Activated CD4-positive, alpha-beta T cell treated with anti-CD3 and anti-CD28 coated beads for 24 hours (primary cell): ENCODE measurements at regions not wholly inside any gene's neighbourhood (a gene's known extent, or its start where the extent isn't known, plus 50 kb on each side); places are given as distances from the start of the nearest gene placed in this dataset.
A peak's percentile ranks its signal among the peaks of the same experiment; 100 is the strongest.
"Not testable (repeated sequence)": the region's sequence is repeated elsewhere in the genome, so short reads cannot be mapped to it uniquely, and the experiment has no call there.

Experiments
- DNase-seq, 2 donors: peaks; one replicate each; pipeline ENCODE4 v3.0.0-alpha.2; 2020; ENCODE audit warnings: low read depth in 2 of 2

DNA sequence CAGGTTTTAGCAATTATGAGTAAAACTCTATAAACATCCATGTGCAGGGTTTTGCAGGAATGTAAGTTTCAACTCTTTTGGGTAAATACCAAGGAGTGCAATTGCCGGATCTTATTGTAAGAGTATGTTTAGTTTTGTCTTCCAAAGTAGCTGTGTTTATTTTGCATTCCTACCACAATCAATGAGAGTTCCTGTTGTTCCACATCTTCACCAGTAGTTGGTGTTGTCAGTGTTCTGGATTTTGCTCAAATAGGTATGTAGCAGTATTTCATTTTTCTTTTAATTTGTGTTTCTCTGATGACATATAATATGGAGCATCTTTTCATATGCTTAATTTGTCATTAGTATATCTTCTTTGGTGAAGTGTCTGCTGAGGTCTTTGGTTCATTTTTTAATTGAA, 185.1 kb upstream of the GALNT15 start:
- no peak for DNase-seq

DNA sequence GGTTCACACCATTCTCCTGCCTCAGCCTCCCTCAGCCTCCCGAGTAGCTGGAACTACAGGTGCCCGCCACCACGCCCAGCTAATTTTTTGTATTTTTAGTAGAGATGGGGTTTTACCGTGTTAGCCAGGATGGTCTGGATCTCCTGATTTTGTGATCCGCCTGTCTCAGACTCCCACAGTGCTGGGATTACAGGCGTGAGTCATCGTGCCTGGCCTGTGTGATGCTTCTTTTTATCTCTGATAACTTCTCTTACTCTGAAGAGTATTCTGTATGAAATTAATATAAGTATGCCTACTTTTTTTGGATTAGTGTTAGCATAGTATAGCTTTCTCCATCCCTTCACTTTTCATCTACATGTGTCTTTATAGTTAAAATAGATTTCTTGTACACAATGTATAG, 180.8 kb upstream of the GALNT15 start:
- not testable (repeated sequence) for DNase-seq

DNA sequence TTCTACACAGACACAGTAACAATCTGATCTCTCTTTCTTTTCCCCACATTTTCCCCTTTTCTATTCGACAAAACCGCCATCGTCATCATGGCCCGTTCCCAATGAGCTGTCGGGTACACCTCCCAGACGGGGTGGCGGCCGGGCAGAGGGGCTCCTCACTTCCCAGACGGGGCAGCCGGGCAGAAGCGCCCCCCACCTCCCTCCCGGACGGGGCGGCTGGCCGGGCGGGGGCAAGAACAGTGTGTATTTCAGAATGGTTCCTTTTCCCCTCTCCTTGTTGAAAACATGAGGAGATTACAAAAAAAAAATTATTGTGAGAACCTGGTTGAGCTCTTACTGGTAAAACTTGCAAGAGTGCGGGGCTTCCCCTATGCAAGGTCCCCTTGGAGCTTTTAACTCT, 178.0 kb upstream of the GALNT15 start:
- not testable (repeated sequence) for DNase-seq

DNA sequence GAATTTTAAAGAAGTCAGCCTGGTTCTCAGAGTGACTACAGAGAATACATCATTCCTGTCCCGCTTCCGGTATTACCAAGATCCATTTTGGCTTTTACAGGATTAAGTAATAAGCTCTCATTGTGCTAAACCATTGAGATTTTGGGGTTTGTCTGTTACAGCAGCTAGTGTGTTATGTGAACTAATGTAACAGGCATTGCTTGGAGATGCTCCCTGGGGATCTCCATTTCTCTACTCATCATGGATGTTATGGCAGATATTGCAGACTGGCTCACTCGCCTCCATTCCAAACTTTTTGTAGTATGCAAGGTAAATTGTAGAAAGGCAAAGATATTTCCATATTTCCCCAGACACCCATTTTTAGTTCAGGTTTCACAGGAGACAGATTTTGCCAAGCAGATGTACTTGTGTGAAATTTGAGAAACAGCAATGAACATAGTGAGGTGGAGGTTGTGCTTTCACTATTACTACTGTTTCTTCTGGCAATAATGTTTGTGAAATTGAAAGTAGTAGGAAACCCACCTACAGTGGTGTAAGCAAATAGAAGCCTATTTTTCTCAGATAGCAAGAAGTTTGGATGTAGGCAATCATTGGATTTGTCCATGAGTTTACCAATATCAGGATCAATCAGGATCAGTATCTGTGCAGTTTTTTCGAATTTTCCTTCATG, 177.1 kb upstream of the GALNT15 start:
- DNase-seq = no peak

DNA sequence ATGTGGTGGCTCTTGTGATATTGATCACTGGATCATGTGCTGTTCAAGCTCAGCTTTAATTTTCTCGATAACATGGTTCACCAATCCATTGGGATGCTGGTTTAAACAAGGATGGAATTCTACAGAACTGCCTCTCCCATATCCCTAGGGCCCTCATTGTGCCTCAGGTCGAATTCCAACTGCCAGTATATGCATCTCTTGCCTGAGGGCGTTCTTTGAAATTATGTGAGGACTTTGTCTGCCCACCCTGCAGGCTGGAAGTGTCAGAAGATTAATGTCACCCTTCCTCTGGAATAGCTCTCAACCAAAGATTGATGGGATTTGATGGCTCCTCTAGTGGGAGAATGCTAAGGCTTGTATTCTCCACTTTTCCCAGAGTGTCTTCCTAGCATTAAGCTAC, 175.6 kb upstream of the GALNT15 start:
- no peak for DNase-seq

DNA sequence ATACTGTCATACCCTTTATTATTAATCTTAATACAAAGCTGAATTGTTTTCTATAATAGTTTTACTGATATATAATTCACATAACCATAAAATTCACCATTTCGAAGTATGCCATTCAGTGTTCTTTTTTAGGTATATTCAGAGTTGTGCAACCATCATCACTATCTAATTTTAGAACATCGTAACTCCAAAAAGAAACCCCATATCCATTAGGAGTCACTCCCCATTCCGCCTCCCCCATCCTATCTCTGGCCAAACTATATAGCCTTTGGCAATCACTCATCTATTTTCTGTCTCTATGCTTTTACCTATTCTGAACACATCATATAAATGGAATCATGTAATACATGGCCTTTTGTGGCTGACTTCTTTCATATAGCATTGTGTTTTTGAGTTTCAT, 169.7 kb upstream of the GALNT15 start:
- no peak for DNase-seq

DNA sequence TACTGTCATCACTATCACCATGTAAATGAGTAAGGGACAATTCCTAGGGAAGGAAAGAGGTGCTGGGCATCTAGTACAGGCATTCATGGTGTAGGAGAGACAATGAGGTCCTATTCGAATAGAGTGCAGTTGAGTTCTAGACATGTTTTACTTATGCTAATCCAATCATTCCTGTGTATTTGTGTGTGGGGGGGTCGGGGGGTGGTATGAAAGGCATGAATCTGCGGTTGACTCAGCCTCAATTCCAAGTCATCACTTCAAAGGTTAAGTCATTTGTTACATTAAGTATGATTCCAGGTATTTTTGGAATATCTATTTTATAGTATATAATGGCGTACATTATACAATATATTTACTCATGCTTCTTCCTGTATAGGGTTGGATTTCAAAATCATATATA, 163.1 kb upstream of the GALNT15 start:
- DNase-seq = no peak

DNA sequence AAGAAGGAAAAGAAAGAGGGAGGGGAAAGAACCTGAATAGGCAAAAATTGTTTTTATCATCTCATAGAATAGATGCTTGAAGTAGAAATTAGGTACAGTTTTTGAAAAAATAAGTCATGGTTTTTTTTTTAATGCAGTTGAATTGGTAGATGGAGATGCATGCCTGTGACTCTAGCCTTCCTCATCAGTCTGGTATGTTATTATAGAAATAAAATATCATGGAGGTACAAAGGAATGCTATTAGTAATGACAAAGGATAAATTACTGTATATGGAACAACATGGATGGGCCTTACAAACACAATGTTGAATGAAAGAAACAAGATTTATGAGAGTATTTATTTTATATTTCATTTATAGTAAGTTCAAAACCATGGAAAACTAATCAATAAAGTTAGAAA, 162.4 kb upstream of the GALNT15 start:
- no peak for DNase-seq

DNA sequence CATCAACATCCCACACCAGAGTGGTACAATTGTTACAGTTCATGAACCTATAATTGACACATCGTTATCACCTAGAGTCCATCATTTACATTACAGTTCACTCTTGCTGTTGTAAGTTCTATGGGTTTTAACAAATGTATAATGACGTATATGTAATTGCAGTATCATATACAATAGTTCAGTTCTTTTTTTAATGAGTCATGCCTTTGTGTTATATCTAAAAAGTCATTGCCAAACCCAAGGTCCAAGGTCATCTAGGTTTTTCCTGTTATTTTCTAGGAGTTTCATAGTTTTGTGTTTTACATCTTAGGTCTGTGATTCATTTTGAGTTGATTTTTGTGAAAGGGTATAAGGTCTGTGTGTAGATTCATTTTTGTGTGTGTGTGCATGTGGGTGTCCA, 160.9 kb upstream of the GALNT15 start:
- no peak for DNase-seq

DNA sequence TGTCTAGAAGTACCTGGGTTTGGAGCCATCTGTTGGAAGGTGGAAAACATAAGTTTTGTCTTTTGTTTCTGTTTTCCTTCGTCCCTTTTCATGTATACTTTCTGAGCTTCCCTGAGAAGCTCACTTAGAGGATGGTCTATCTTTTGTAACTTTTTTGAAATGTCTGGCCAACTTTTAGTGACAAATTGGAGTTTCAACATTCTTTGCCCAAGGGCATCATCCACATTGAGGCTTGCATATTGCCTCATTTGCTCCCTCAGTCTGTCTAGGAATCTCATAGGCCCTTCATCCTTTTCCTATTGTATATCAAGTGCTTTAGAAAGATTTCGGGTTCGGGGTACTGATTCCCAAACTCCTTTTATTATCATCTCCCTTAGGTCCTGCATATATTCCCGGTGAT, 152.7 kb upstream of the GALNT15 start:
- not testable (repeated sequence) for DNase-seq

DNA sequence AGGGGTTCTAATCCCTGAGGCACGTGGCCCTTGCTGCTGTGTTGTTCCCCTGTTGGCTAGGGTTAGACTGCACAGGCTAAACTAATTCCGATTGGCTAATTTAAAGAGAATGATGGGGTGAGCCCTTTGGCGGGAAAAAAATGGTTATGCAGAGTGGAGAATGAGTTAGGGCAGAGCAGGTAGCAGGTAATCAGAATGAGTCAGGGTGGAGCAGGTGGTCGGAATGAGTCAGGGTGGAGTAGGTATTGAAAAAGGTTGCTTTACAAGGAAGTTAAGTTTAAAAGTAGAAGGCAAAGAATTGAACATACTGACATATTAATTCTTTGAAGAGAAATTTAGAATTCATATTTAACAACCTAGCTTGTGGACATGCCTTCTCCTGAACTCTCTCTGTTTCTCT, 150.6 kb upstream of the GALNT15 start:
- not testable (repeated sequence) for DNase-seq

DNA sequence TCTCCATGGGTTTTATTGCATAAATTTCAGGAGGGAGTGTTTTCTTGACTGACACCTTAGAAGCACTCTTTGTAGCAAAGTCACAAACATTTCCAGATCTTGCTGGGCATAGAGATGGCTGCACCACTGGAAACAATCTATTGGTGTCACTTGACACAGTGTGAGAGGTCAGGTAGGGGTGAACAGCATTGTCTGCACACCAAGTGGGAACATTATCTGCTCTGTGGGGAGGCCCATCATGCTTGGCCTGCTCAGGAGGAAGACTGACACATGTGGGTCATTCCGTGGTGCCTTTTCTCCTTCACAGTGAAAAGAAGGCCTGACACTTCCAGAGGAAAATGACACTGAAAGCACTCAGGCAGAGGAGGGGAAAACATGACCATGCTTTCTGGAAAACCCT, 149.9 kb upstream of the GALNT15 start:
- DNase-seq = no peak

DNA sequence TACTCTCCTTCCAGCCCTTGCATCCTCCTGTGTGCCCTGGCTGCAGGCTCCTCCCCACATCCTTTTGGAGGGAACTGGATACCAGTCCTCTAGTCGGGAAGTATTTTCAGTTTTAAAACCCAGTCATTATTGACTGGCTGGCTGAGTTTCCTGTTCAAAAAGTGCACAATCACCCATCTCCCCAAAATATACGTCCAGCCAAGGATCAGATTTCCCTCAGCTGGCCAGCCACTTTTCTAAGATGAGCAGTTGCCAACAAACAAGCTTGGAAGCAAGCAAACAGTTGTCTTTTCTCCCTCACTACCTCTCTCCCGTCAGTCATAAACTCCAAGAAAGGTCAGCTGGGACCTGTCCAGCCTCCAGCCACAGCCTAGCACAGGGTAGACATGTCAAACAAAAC, 147.7 kb upstream of the GALNT15 start:
- no peak for DNase-seq

DNA sequence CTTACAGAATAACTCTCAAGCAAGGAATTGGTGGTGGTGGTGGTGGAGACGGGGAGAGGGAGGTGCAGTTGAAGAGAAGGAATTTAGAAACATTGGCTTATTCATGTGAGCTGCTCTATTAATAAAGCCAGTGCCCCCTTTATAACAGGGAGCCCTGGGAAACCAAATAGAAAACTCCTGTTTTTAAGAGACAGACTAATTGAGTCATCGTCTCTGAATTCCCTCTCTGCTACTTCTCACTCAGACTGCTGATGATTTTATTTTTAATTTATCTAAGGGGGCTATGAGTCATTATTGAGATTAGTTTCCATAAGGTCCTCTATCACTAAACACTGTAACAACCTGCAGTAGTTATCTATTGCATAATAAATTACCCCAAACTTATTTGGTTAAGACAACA, 145.9 kb upstream of the GALNT15 start:
- DNase-seq = no peak

DNA sequence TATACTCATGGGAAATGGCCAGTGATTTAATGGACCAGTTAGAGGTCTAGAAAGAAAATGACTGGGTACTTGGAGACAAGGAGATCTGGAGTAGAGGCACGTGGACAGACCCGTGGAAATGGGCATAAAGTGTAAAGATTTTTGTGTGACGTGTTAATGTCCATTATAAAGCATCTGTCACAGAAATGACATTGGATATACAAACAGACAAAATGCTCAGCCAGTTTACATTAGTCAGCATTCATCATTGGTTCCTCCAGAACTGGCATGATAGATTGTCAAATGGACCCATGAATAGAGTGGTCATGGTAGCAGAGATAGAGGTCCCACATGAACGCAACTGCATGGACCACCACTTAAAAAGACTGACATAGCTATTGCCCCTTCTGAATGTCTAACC, 144.1 kb upstream of the GALNT15 start:
- no peak for DNase-seq

DNA sequence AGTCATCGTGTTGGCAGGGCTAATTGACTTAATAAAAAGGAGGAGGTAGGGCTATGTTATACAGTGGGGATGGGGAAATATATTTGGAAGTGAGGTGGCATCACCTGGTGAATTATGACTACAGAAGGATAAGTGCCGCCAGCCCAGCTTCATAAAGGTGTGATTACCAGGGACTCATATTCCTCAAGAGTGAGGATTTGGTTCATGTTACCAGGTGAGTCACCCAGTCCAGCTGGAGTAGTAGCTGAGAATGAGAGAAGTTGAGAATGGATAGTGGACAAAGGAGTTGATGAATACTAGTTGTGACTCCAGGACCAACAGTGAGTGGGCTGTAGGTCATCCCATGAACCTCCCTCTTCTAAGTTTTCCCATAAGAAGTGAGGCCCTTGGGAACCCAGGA, 143.0 kb upstream of the GALNT15 start:
- DNase-seq = no peak

DNA sequence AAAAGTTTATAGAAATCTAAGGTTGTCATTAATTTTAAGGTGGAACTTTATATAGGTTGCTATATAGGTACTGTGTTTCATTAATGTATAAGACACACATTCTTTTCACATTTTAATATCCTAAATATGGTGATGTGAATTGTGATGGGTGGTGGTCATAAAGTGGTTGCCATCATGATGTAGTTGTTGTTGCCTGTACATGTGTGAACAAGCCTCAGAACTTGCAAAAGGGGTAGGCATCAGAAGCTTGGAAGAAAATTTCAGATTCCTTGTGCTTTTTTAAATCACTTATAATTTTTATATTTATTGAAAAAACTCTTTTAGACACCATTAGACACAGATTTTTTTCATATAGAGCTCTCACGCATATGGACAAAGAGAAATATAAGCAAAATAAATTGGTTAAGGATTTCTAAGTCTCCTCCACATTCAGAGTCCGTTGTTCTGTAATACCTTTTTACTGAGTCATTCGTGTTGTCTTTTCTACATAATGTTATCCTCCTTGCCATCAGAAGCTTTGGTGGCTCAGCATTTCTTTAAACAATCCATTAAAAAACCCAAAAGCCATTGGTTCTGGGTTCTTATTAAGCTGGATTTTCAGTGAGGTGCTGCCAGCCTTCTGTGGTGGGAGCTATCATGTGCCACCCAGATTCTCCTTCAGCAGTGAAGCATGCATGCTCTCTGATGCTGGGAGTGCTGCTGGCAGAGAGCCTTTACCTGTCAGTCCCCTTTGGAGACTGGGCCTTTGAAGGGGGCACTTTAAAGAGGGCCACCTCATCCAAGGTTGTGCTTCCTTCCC, 140.4 kb upstream of the GALNT15 start:
- no peak for DNase-seq

DNA sequence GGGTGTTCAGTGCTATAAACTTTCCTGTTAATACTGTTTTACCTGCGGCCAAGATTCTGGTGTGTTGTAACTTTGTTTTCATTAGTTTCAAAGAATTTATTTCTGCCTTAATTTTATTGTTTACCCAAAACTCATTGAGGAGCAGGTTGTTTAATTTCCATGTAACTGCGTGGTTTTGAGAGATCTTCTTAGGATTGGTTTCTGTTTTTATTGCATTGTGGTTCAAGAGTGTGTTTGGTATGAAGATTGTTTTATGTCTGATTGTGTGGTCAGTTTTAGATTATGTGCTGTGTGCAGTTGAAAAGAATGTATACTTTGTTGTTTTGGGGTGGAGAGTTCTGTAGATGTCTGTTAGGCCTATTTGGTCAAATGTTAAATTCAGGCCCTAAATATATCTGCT, 133.5 kb upstream of the GALNT15 start:
- no peak for DNase-seq

DNA sequence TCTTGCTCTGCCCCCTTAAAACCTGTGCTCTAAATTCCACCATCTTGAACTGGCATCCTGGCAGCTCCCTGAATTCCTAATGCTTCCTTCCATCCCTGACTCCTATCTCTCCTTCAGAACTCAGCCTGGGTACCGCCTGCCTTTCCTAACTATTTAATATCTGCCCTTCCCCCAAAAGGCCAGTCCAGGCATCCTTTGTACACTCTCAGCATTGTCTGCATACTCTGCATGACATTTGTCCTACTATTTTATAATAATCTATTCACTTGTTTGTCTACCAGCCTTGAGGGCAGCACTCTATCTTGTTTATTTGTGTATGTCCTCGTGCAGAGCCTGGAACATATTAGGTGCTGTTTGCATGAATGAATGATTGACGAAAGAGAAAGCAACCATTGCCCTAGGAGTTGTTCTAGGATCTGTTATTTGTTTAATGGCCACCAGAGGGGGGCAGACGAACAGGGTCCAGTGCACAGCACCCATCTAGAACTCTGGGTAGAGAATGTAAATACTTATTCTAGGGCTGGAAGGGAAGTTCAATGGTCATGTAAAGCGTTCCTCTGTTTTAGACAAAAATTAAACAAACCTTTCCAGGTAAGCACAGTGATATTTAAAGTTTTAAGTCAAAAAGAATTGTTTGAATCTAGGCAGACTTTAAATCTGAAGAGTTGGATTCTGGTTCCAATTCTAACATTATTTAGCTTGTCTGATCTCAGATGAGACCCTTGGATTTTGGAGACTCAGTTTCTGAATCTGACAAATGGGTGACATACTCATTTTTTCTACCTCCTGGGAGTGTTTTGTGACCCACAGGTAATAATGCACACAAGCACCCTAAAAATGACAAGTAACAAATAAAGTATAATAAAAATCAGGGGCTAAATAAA, 125.8 kb upstream of the GALNT15 start:
- peak; percentile 12 to 31 for DNase-seq

DNA sequence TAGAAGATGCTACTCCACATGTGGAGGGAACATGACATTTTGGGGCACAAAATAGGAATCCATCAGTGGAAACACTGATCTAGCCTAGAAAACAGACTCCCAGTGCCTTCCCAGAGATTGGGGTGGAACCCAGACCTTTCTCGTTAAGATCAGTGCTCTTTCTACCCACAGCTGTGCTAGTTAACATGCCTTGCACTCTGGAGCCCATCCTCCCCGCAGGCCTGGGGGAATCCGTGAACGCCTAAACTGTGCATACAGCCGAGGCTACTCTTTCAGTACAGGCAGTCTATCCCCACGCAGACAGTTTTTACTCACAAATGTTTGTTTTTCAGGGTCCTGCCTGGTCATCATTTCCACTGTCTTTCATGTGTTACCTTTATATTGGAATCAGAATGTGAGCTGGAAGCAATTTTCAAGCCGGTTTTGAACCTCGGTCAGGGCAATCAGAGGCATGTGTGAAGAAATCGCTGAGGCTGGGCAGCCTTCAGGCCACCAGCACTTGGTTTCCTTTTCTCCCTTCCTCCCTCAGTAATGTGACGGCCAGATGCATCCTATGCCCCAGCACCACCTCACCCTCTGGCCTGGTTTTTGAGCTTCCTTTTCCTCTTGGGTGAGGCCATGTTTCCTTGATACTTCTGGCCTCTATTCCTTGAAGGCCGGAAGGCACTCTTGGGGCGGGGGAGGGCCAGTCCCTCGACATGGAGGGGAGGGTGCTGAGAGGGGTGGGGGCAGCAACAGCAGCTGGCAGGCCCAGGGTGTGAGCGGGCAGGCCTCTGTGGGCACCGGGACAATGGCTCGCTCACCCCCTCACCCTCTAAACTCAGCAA, 123.6 kb upstream of the GALNT15 start:
- no peak for DNase-seq

DNA sequence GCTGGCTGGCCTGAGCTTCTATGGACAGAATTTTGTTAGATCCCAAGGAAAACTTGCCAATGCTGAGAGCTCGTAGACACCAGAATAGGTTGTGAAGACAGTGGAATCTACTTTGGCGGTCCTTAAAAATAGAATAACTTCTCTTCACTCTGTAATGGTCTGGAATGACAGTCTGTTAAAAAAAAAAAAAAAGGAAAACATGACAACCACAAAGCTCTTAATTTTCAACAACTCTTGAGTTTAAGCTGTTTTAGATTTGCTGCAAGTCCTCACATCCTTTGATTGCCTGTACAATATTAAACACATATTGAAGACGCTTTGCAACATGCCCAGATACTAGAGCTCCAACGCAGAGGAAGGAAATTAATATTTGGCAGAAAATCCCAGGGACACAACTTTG, 122.8 kb upstream of the GALNT15 start:
- no peak for DNase-seq

DNA sequence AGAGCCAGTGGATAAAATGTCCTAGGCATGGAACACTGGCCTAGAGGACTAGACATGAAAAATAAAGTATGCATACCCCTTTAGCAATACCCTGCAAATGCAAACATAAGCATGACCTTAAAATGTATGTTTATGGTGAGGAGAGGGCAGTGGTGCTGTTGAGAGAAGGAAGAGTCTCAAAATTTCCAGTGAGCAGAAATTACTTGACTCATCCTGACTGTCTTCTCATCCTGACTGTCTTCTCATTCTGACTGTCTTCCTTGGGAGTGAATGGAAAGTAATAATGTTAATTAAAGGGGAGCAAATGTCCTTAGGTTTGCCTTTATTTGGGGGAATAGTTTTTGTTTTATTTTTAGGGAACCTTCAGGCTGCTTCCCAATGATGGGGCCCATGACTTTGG, 121.5 kb upstream of the GALNT15 start:
- DNase-seq = no peak
